GM21526 (cell line): ENCODE measurements at regions not wholly inside any gene's neighbourhood (a gene's known extent, or its start where the extent isn't known, plus 50 kb on each side); places are given as distances from the start of the nearest gene placed in this dataset.
"Not testable (repeated sequence)": the region's sequence is repeated elsewhere in the genome, so short reads cannot be mapped to it uniquely, and the experiment has no call there.

Source experiments
- ATAC-seq: cut with Tn5 transposase; IDR thresholded peaks from one replicate; pipeline ENCODE4 v1.9.1; 2021; ENCODE audit warnings: moderate library complexity; ENCODE audit not compliant: unreplicated experiment, low FRiP score

- no peak for ATAC-seq
Observed at GRCh38 chr21:28391938-28392849, 600.5 kb downstream of the LTN1 start.

GRCh38 chr21:28387220-28387619 is 605.5 kb downstream of the LTN1 start:
- ATAC-seq, result no peak

GRCh38 chr21:28385845-28386244 is 606.8 kb downstream of the LTN1 start:
- no peak for ATAC-seq

- ATAC-seq, result not testable (repeated sequence)
Observed at GRCh38 chr21:28381000-28381745, 611.5 kb downstream of the LTN1 start.

GRCh38 chr21:28380241-28380640 is 612.4 kb downstream of the LTN1 start:
- no peak for ATAC-seq

- ATAC-seq, result no peak
Observed at GRCh38 chr21:28378026-28378425, 614.7 kb downstream of the LTN1 start.

- no peak for ATAC-seq
Observed at GRCh38 chr21:28375708-28376385, 616.8 kb downstream of the LTN1 start.

- no peak for ATAC-seq
Observed at GRCh38 chr21:28374881-28375280, 617.8 kb downstream of the LTN1 start.

- ATAC-seq, result no peak
Observed at GRCh38 chr21:28371713-28372112, 621.0 kb downstream of the LTN1 start.

GRCh38 chr21:28359300-28359699 is 633.4 kb downstream of the LTN1 start:
- no peak for ATAC-seq

GRCh38 chr21:28358702-28359101 is 634.0 kb downstream of the LTN1 start:
- ATAC-seq, result no peak

- ATAC-seq, result no peak
Observed at GRCh38 chr21:28358170-28358569, 634.5 kb downstream of the LTN1 start.

- no peak for ATAC-seq
Observed at GRCh38 chr21:28357743-28358142, 634.9 kb downstream of the LTN1 start.

- no peak for ATAC-seq
Observed at GRCh38 chr21:28356422-28356821, 636.3 kb downstream of the LTN1 start.

GRCh38 chr21:28345934-28346333 is 646.7 kb downstream of the LTN1 start:
- ATAC-seq, result no peak

- ATAC-seq, result no peak
Observed at GRCh38 chr21:28344985-28345384, 647.7 kb downstream of the LTN1 start.

GRCh38 chr21:28342212-28342810 is 650.4 kb downstream of the LTN1 start:
- no peak for ATAC-seq

- no peak for ATAC-seq
Observed at GRCh38 chr21:28339403-28339802, 653.3 kb downstream of the LTN1 start.

GRCh38 chr21:28338701-28339305 is 653.9 kb downstream of the LTN1 start:
- ATAC-seq, result no peak

- ATAC-seq, result no peak
Observed at GRCh38 chr21:28337315-28337714, 655.4 kb downstream of the LTN1 start.
